CD4-positive, CD25-positive, alpha-beta regulatory T cell (primary cell): ENCODE measurements at regions not wholly inside any gene's neighbourhood (a gene's known extent, or its start where the extent isn't known, plus 50 kb on each side); places are given as distances from the start of the nearest gene placed in this dataset.

Source experiments
- ATAC-seq, 2 donors: fragments of 150-1000 bp; cut with Tn5 transposase; one replicate each; pipeline ENCODE4 v1.10.0; 2021; ENCODE audit warnings: low read depth in 2 of 2, moderate number of reproducible peaks in 2 of 2, moderate library complexity in 1 of 2
- DNase-seq, 3 donors: peaks; one replicate each; pipeline versions ENCODE4 v3.0.0 to v3.0.0-alpha.2; 2012 to 2022; ENCODE audit warnings: mixed read lengths in 1 of 3
- H3K27ac ChIP-seq: one replicate; pipeline ENCODE4 v1.7.0; 2013; ENCODE audit warnings: mild to moderate bottlenecking, low read length; ENCODE audit not compliant: insufficient read depth, poor library complexity, severe bottlenecking
- H3K27me3 ChIP-seq: one replicate; pipeline ENCODE4 v1.7.0; 2013; ENCODE audit warnings: low read length; ENCODE audit not compliant: control insufficient read depth, insufficient read depth
- H3K36me3 ChIP-seq: one replicate; pipeline ENCODE4 v1.7.0; 2013; ENCODE audit warnings: mild to moderate bottlenecking, low read length, moderate library complexity; ENCODE audit not compliant: control insufficient read depth, insufficient read depth
- H3K4me1 ChIP-seq: 2 replicates; pipeline ENCODE4 v1.7.0; 2013; ENCODE audit warnings: mild to moderate bottlenecking, low read length; ENCODE audit not compliant: insufficient read depth, control insufficient read depth, poor library complexity, severe bottlenecking
- H3K4me3 ChIP-seq: one replicate; pipeline ENCODE4 v1.7.0; 2013; ENCODE audit warnings: low read depth, mild to moderate bottlenecking, low read length, moderate library complexity
- H3K9me3 ChIP-seq, 2 experiments: 1 replicate in 1 of 2; 2 replicates in 1 of 2; pipeline ENCODE4 v1.7.0; 2013; ENCODE audit warnings: low read length in 2 of 2, mild to moderate bottlenecking in 1 of 2, moderate library complexity in 1 of 2; ENCODE audit not compliant: control insufficient read depth in 2 of 2
- H3K27ac Mint-ChIP-seq, 3 donors: one replicate each; pipeline ENCODE4 v1.8.0; 2020 to 2022; ENCODE audit warnings: mild to moderate bottlenecking in 3 of 3, mixed read lengths in 3 of 3, moderate library complexity in 2 of 3
- H3K27me3 Mint-ChIP-seq: one replicate; pipeline ENCODE4 v1.8.0; 2022; ENCODE audit warnings: mild to moderate bottlenecking, mixed read lengths
- H3K36me3 Mint-ChIP-seq: one replicate; pipeline ENCODE4 v1.8.0; 2020; ENCODE audit warnings: mixed read lengths
- H3K4me1 Mint-ChIP-seq, 4 donors: one replicate each; pipeline ENCODE4 v1.8.0; 2020 to 2022; ENCODE audit warnings: mixed read lengths in 4 of 4, mild to moderate bottlenecking in 1 of 4
- H3K4me3 Mint-ChIP-seq, 4 donors: one replicate each; pipeline ENCODE4 v1.8.0; 2020 to 2022; ENCODE audit warnings: mild to moderate bottlenecking in 4 of 4, mixed read lengths in 4 of 4, moderate library complexity in 3 of 4
- H3K9me3 Mint-ChIP-seq, 7 donors: one replicate each; pipeline ENCODE4 v1.8.0; 2020 to 2022; ENCODE audit warnings: mixed read lengths in 7 of 7, mild to moderate bottlenecking in 3 of 7, moderate library complexity in 2 of 7

- no peak for ATAC-seq
- H3K27me3 Mint-ChIP-seq: no peaks in the 10 kb centered on the region
These were observed 1010.6 kb downstream of the ROBO2 start for GRCh38 chr3:78050276-78051065.

DNA sequence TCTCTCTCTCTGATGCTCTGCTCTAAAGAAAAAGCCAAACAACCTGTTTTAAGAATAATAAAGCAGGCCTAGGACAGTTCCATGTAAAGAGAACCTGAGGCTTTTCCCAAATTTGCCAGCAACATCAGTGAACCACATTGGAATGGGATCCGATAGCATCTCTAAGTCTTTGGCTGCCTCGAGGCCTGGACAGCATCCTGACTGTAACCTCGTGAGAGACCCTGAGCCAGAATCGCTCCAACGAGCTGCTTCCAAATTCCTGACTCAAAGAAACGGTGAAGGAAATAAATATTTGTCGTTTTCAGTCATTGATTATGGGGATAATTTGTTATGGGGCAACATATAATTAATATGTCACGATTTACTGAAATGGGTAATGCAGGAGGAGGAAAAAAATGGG is 1012.8 kb downstream of the ROBO2 start:
- Histone ChIP-seq H3K9me3 (peaks cover 3 to 4% of the 10 kb centered on the region in 2 experiments), H3K4me3 (no peak overlapping the region), H3K36me3 (no peaks in the 10 kb centered on the region), H3K27me3 (no peaks in the 10 kb centered on the region), H3K4me1 (no peaks in the 10 kb centered on the region), H3K27ac (no peak overlapping the region)
- Mint-ChIP-seq H3K27me3 (no peaks in the 10 kb centered on the region), H3K4me1 (no peaks in the 10 kb centered on the region), H3K27ac (no peak overlapping the region), H3K4me3 (no peak overlapping the region), H3K36me3 (no peaks in the 10 kb centered on the region), H3K9me3 (peaks cover 2 to 22% (median 7%) of the 10 kb centered on the region in 7 donors)
- no peak for ATAC-seq
- no peak for DNase-seq

More at GRCh38 chr3:78050276-78051065, 1010.6 kb downstream of the ROBO2 start:
- H3K4me3 Mint-ChIP-seq: no peak overlapping the region
- no peak for DNase-seq
- Histone ChIP-seq H3K4me3 (no peak overlapping the region), H3K9me3 (peaks cover 3 to 4% of the 10 kb centered on the region in 2 experiments), H3K27me3 (no peaks in the 10 kb centered on the region), H3K4me1 (no peaks in the 10 kb centered on the region), H3K36me3 (no peaks in the 10 kb centered on the region), H3K27ac (no peak overlapping the region)
- no peak overlapping the region for H3K27ac Mint-ChIP-seq
- H3K4me1 Mint-ChIP-seq: no peaks in the 10 kb centered on the region
- H3K9me3 Mint-ChIP-seq: peaks cover 2 to 19% (median 6%) of the 10 kb centered on the region in 7 donors
- H3K36me3 Mint-ChIP-seq: no peaks in the 10 kb centered on the region

GRCh38 chr3:78066287-78066686 is 1026.4 kb downstream of the ROBO2 start:
- Histone ChIP-seq H3K36me3 (no peaks in the 10 kb centered on the region), H3K27ac (no peak overlapping the region), H3K27me3 (no peaks in the 10 kb centered on the region), H3K4me1 (no peaks in the 10 kb centered on the region), H3K9me3 (no peaks in the 10 kb centered on the region), H3K4me3 (no peak overlapping the region)
- no peaks in the 10 kb centered on the region for H3K4me1 Mint-ChIP-seq
- H3K36me3 Mint-ChIP-seq: no peaks in the 10 kb centered on the region
- DNase-seq (no peak), ATAC-seq (no peak)
- no peaks in the 10 kb centered on the region for H3K27me3 Mint-ChIP-seq
- H3K9me3 Mint-ChIP-seq: peaks cover 3 to 26% (median 7%) of the 10 kb centered on the region in 7 donors
- H3K27ac Mint-ChIP-seq: no peak overlapping the region
- H3K4me3 Mint-ChIP-seq: no peak overlapping the region

DNA sequence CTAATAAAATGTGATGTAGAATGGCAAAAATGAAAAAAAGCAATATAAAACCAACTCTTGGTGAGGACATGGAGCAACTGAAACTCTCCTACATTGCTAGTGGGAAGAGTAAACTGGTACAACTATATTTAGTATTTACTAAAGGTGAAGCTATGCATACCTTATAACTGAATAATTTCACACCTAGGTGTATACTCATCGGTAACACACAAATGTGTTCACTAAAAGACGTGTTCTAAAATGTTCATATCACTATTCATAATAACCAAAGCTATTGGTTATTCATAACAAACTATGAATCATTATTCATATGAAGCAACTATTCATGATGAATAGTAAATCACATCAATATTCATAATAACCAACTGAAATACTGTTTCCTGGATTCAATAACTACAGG is 1030.3 kb downstream of the ROBO2 start:
- no peak overlapping the region for H3K4me3 ChIP-seq
- H3K4me1 ChIP-seq: no peaks in the 10 kb centered on the region
- H3K27me3 Mint-ChIP-seq: no peaks in the 10 kb centered on the region
- no peak overlapping the region for H3K4me3 Mint-ChIP-seq
- ATAC-seq: no peak
- no peaks in the 10 kb centered on the region for H3K36me3 Mint-ChIP-seq
- H3K4me1 Mint-ChIP-seq: no peaks in the 10 kb centered on the region
- H3K9me3 Mint-ChIP-seq: peaks cover 0 to 19% (median 8%) of the 10 kb centered on the region in 7 donors
- no peak overlapping the region for H3K27ac ChIP-seq
- DNase-seq: no peak
- no peaks in the 10 kb centered on the region for H3K36me3 ChIP-seq
- no peak overlapping the region for H3K27ac Mint-ChIP-seq
- H3K9me3 ChIP-seq: no peaks in the 10 kb centered on the region
- no peaks in the 10 kb centered on the region for H3K27me3 ChIP-seq

- ATAC-seq (no peak), DNase-seq (no peak)
- no peaks in the 10 kb centered on the region for H3K4me1 ChIP-seq
- no peak overlapping the region for H3K4me3 ChIP-seq
- Mint-ChIP-seq H3K4me3 (no peak overlapping the region), H3K9me3 (peaks cover 0 to 14% (median 8%) of the 10 kb centered on the region in 7 donors), H3K27ac (no peak overlapping the region), H3K4me1 (no peaks in the 10 kb centered on the region), H3K36me3 (no peaks in the 10 kb centered on the region), H3K27me3 (no peaks in the 10 kb centered on the region)
- no peaks in the 10 kb centered on the region for H3K27me3 ChIP-seq
- H3K36me3 ChIP-seq: no peaks in the 10 kb centered on the region
- no peak overlapping the region for H3K27ac ChIP-seq
- H3K9me3 ChIP-seq: peaks cover 2 to 4% of the 10 kb centered on the region in 2 experiments
These were observed 1036.5 kb downstream of the ROBO2 start for GRCh38 chr3:78076379-78076778.

DNA sequence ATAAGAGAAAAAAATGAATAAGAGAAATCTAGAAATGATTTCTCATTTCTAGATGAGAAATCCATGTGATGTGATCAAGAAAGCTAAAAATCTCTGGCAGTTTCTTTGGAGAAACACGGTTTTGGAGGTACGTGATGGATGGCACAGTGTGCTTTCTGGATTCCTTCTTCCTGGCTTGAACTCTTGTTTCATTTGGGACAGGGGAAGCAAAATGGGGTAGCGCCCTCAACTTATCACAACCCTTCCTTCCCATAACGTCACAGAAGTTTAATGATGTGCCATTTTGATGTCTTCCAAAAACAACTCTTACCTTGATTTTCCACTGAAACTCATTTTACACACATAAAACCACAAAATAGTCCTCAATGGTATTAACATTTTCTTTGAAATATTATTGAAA is 1037.3 kb downstream of the ROBO2 start:
- no peaks in the 10 kb centered on the region for H3K27me3 ChIP-seq
- H3K36me3 ChIP-seq: no peaks in the 10 kb centered on the region
- DNase-seq: no peak
- no peak overlapping the region for H3K4me3 ChIP-seq
- Mint-ChIP-seq H3K27ac (no peak overlapping the region), H3K9me3 (peaks cover 0 to 16% (median 8%) of the 10 kb centered on the region in 7 donors), H3K36me3 (no peaks in the 10 kb centered on the region), H3K27me3 (no peaks in the 10 kb centered on the region), H3K4me3 (no peak overlapping the region), H3K4me1 (no peaks in the 10 kb centered on the region)
- ATAC-seq: no peak
- H3K4me1 ChIP-seq: no peaks in the 10 kb centered on the region
- H3K27ac ChIP-seq: no peak overlapping the region
- H3K9me3 ChIP-seq: peaks cover 2 to 4% of the 10 kb centered on the region in 2 experiments

- Mint-ChIP-seq H3K27me3 (no peaks in the 10 kb centered on the region), H3K4me1 (no peaks in the 10 kb centered on the region), H3K4me3 (no peak overlapping the region), H3K36me3 (no peaks in the 10 kb centered on the region), H3K9me3 (peaks cover 0 to 18% (median 9%) of the 10 kb centered on the region in 7 donors), H3K27ac (no peak overlapping the region)
- no peak for DNase-seq
- Histone ChIP-seq H3K36me3 (no peaks in the 10 kb centered on the region), H3K4me1 (no peaks in the 10 kb centered on the region), H3K4me3 (no peak overlapping the region), H3K27me3 (no peaks in the 10 kb centered on the region), H3K9me3 (peaks cover 2 to 4% of the 10 kb centered on the region in 2 experiments), H3K27ac (no peak overlapping the region)
- ATAC-seq: no peak
These were observed 1037.9 kb downstream of the ROBO2 start for GRCh38 chr3:78077842-78078241.

- Histone ChIP-seq H3K27me3 (no peaks in the 10 kb centered on the region), H3K4me3 (no peak overlapping the region), H3K36me3 (no peaks in the 10 kb centered on the region), H3K9me3 (peaks cover 4% of the 10 kb centered on the region in 2 experiments), H3K27ac (no peak overlapping the region), H3K4me1 (no peaks in the 10 kb centered on the region)
- DNase-seq (no peak), ATAC-seq (no peak)
- Mint-ChIP-seq H3K27ac (no peak overlapping the region), H3K36me3 (no peaks in the 10 kb centered on the region), H3K4me1 (no peaks in the 10 kb centered on the region), H3K9me3 (peaks cover 0 to 24% (median 4%) of the 10 kb centered on the region in 7 donors), H3K27me3 (no peaks in the 10 kb centered on the region), H3K4me3 (no peak overlapping the region)
These were observed 1039.6 kb downstream of the ROBO2 start for GRCh38 chr3:78079514-78079913.
